PC-9 (cell line): ENCODE measurements at regions not wholly inside any gene's neighbourhood (a gene's known extent, or its start where the extent isn't known, plus 50 kb on each side); places are given as distances from the start of the nearest gene placed in this dataset.
A peak's percentile ranks its signal among the peaks of the same experiment; 100 is the strongest.
"Not testable (repeated sequence)": the region's sequence is repeated elsewhere in the genome, so short reads cannot be mapped to it uniquely, and the experiment has no call there.

Source experiments
- BruUV-seq: library from RNA; stranded (reverse); fragments of 400-500 nt; replicated peaks from 2 replicates; lab custom pipeline; 2021; lab: Mats Ljungman, UMichigan
- CTCF ChIA-PET: fragments of 300-600 bp; sonication (Branson Sonifier 250); formaldehyde crosslinking; loops from one replicate; lab custom pipeline; 2022; ENCODE audit warnings: antibody characterized with exemption; lab: Charles Lee
- POLR2A ChIA-PET: fragments of 300-600 bp; sonication (Branson Sonifier 250); formaldehyde crosslinking; loops from one replicate; lab custom pipeline; 2022; ENCODE audit warnings: antibody characterized with exemption; ENCODE audit not compliant: unreplicated experiment; lab: Charles Lee
- DNase-seq, 2 experiments: peaks; one replicate each; pipeline versions ENCODE4 v3.0.0 to v3.0.0-alpha.2; 2015 to 2022; ENCODE audit warnings: mixed read lengths in 1 of 2
- H2AFZ ChIP-seq: fragments of 200-600 bp; sonication (generic); 2 replicates; pipeline ENCODE4 v1.8.1; 2017; ENCODE audit warnings: antibody characterized with exemption
- H3F3A ChIP-seq: fragments of 200-600 bp; sonication (generic); 2 replicates; pipeline ENCODE4 v1.8.1; 2017; ENCODE audit warnings: antibody characterized with exemption, mild to moderate bottlenecking, low read depth; ENCODE audit not compliant: insufficient read depth
- H3K27ac ChIP-seq: fragments of 200-600 bp; sonication (generic); 2 replicates; pipeline ENCODE4 v1.6.1; 2016; ENCODE audit warnings: mixed run types
- H3K27me3 ChIP-seq: fragments of 200-600 bp; sonication (generic); 2 replicates; pipeline ENCODE4 v1.6.1; 2016; ENCODE audit warnings: low read depth, mixed run types; ENCODE audit not compliant: insufficient read depth
- H3K36me3 ChIP-seq: fragments of 200-600 bp; sonication (generic); 2 replicates; pipeline ENCODE4 v1.6.1; 2016; ENCODE audit warnings: low read depth, mixed run types
- H3K4me1 ChIP-seq: fragments of 200-600 bp; sonication (generic); replicated peaks from 2 replicates; pipeline ENCODE4 v1.6.1; 2016; ENCODE audit warnings: mixed run types; ENCODE audit not compliant: insufficient read depth
- H3K4me2 ChIP-seq: fragments of 200-600 bp; sonication (generic); 2 replicates; pipeline ENCODE4 v1.6.1; 2017; ENCODE audit warnings: mixed run types
- H3K4me3 ChIP-seq: fragments of 200-600 bp; sonication (generic); 2 replicates; pipeline ENCODE4 v1.6.1; 2016; ENCODE audit warnings: mixed run types
- H3K79me2 ChIP-seq: fragments of 200-600 bp; sonication (generic); 2 replicates; pipeline ENCODE4 v1.6.1; 2017; ENCODE audit warnings: low read depth, mixed run types
- H3K9me2 ChIP-seq: fragments of 200-600 bp; sonication (generic); 2 replicates; pipeline ENCODE4 v1.8.1; 2017; ENCODE audit warnings: mild to moderate bottlenecking; ENCODE audit not compliant: insufficient read depth
- H3K9me3 ChIP-seq: fragments of 200-600 bp; sonication (generic); 2 replicates; pipeline ENCODE4 v1.8.1; 2016; ENCODE audit warnings: low read depth; ENCODE audit not compliant: insufficient read depth
- H4K20me1 ChIP-seq: fragments of 200-600 bp; sonication (generic); 2 replicates; pipeline ENCODE4 v1.8.1; 2017; ENCODE audit not compliant: insufficient read depth
- EZH2 ChIP-seq: fragments of 200-600 bp; sonication (generic); IDR thresholded peaks from 2 replicates; pipeline ENCODE4 v1.8.0; 2017; ENCODE audit warnings: antibody characterized with exemption, low read depth
- intact Hi-C: fragments of 100-400 bp; cut with micrococcal nuclease; formaldehyde crosslinking; loops from one replicate; pipeline ENCODE4 v1.10.0; 2022; ENCODE audit not compliant: unreplicated experiment
- TF ChIP-seq, protein P1 (sequence below): fragments of 200-600 bp; sonication (generic); conservative IDR thresholded peaks from 2 replicates; pipeline ENCODE4 v1.6.1; 2017; ENCODE audit warnings: mixed run types, antibody characterized with exemption, mild to moderate bottlenecking, moderate library complexity

GRCh38 chr3:27553886-27554540 lies 69.8 kb upstream of the SLC4A7 start:
- TF ChIP-seq, protein P1, sequence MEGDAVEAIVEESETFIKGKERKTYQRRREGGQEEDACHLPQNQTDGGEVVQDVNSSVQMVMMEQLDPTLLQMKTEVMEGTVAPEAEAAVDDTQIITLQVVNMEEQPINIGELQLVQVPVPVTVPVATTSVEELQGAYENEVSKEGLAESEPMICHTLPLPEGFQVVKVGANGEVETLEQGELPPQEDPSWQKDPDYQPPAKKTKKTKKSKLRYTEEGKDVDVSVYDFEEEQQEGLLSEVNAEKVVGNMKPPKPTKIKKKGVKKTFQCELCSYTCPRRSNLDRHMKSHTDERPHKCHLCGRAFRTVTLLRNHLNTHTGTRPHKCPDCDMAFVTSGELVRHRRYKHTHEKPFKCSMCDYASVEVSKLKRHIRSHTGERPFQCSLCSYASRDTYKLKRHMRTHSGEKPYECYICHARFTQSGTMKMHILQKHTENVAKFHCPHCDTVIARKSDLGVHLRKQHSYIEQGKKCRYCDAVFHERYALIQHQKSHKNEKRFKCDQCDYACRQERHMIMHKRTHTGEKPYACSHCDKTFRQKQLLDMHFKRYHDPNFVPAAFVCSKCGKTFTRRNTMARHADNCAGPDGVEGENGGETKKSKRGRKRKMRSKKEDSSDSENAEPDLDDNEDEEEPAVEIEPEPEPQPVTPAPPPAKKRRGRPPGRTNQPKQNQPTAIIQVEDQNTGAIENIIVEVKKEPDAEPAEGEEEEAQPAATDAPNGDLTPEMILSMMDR: no peak
- no peak for TF ChIP-seq EZH2
- no TSS peak for BruUV-seq
- intact Hi-C loops: no loop called here
- no peak overlapping the region for H3K27ac ChIP-seq
- no peak overlapping the region for H3K4me3 ChIP-seq
- no peaks in the 10 kb centered on the region for H3K4me1 ChIP-seq
- H3K36me3 ChIP-seq: no peaks in the 10 kb centered on the region
- H4K20me1 ChIP-seq: no peaks in the 10 kb centered on the region
- H3K79me2 ChIP-seq: no peaks in the 10 kb centered on the region
- DNase-seq: no peak
- H3F3A ChIP-seq: no peaks in the 10 kb centered on the region
- ChIA-PET POLR2A (no interaction called here), CTCF (no interaction called here)
- H3K9me3 ChIP-seq: no peaks in the 10 kb centered on the region
- no peak overlapping the region for H2AFZ ChIP-seq
- no peaks in the 10 kb centered on the region for H3K9me2 ChIP-seq
- no peaks in the 10 kb centered on the region for H3K27me3 ChIP-seq
- no peak overlapping the region for H3K4me2 ChIP-seq

DNA sequence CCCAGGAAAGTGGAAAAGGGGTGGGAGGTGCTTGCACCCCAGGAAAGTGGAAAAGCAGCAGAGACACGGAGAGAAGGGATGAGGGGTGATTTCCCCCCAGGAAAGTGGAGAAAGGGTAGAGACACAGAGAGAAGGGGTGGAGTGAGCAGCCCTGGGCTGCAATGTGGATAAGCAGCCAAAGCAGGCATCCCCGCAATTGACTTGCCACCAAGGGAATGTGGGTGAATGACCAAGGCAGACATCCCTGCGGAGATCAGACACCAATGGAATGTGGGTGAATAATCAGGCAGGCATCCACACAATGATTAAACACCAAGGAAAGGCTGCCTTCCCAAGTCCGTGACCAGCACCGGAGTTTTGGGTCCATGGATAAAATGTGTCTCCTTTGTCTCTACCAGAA lies 68.5 kb upstream of the SLC4A7 start:
- BruUV-seq, H3K9me3 ChIP-seq, H3K36me3 ChIP-seq, CTCF ChIA-PET, H3K27me3 ChIP-seq, POLR2A ChIA-PET, H3F3A ChIP-seq, H3K4me3 ChIP-seq, H2AFZ ChIP-seq, intact Hi-C loops, H3K9me2 ChIP-seq, H3K4me1 ChIP-seq, H3K79me2 ChIP-seq, H3K27ac ChIP-seq, H4K20me1 ChIP-seq, H3K4me2 ChIP-seq: not testable (repeated sequence)
- peak in 1 of 2 experiments; percentile 41 for DNase-seq

- H3K9me3 ChIP-seq, H3K4me3 ChIP-seq, H3K4me1 ChIP-seq, H2AFZ ChIP-seq, H3K27me3 ChIP-seq, H3K79me2 ChIP-seq, POLR2A ChIA-PET, intact Hi-C loops, H3K4me2 ChIP-seq, H3K27ac ChIP-seq, H4K20me1 ChIP-seq, H3K36me3 ChIP-seq, DNase-seq, CTCF ChIA-PET, H3F3A ChIP-seq, H3K9me2 ChIP-seq, BruUV-seq: not testable (repeated sequence)
Observed at GRCh38 chr3:27551413-27551812, 67.2 kb upstream of the SLC4A7 start.

DNA sequence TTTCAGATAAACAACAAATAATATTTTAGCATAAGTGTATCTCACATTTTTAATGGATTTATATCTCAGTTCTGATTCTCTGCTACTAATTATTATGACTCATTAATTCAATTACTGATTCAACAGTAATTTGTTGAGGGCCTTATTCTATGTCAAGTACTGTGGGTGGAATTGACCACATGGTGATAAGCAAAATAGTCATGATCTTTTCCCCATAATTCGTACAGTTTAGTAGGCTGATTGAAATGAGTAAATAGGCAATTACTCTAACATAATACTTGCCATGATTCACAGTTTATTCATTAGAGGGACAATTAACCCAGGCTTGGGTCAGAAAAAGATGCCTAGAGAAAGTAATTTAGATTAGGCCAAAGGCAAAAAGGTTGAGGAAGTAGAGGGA lies 60.9 kb upstream of the SLC4A7 start:
- no peak for DNase-seq
- Histone ChIP-seq H3K27me3 (no peaks in the 10 kb centered on the region), H3K9me3 (no peaks in the 10 kb centered on the region; the same call in 1 of the 2 replicates), H3K79me2 (no peaks in the 10 kb centered on the region), H3K4me1 (peaks cover 23% of the 10 kb centered on the region), H3K9me2 (no peaks in the 10 kb centered on the region), H3F3A (peaks cover 13% of the 10 kb centered on the region), H4K20me1 (no peaks in the 10 kb centered on the region), H2AFZ (no peak overlapping the region), H3K4me3 (peak overlapping the region; percentile 8; the same call in 1 of the 2 replicates), H3K27ac (peak overlapping the region; percentile 49), H3K4me2 (peak overlapping the region; percentile 49), H3K36me3 (no peaks in the 10 kb centered on the region)
- no TSS peak for BruUV-seq
- ChIA-PET CTCF (no interaction called here), POLR2A (no interaction called here)
- TF ChIP-seq EZH2: no peak
- TF ChIP-seq, protein P1: no peak
- intact Hi-C loops: no loop called here
